Keratinocyte (primary cell): ENCODE measurements at regions not wholly inside any gene's neighbourhood (a gene's known extent, or its start where the extent isn't known, plus 50 kb on each side); places are given as distances from the start of the nearest gene placed in this dataset.

Experiments used
- DNase-seq: peaks from one replicate; pipeline ENCODE4 v3.0.0-alpha.2; 2011; ENCODE audit warnings: low read depth, missing footprints, low spot score
- FAIRE-seq: peaks from 2 replicates; lab custom pipeline; 2011; peaks lifted over from hg19 to GRCh38; lab: Jason Lieb, UNC
- H2AFZ ChIP-seq: 2 replicates; pipeline ENCODE4 v1.6.0; 2012; ENCODE audit warnings: low read length, control low read depth, inconsistent platforms; ENCODE audit not compliant: control insufficient read depth
- H3K27ac ChIP-seq: 2 replicates; pipeline ENCODE4 v1.5.1; 2011; ENCODE audit warnings: low read length; ENCODE audit not compliant: control insufficient read depth, insufficient read depth
- H3K27me3 ChIP-seq: 3 replicates; pipeline ENCODE4 v1.6.0; 2011; ENCODE audit warnings: low read length; ENCODE audit not compliant: control insufficient read depth, insufficient read depth; ENCODE audit errors: extremely low read depth
- H3K36me3 ChIP-seq, 2 experiments: 2 replicates in 1 of 2; 3 replicates in 1 of 2; pipeline ENCODE4 v1.5.1; 2011; ENCODE audit warnings: low read length in 2 of 2, mild to moderate bottlenecking in 1 of 2; ENCODE audit not compliant: control insufficient read depth in 2 of 2, insufficient read depth in 2 of 2; ENCODE audit errors: extremely low read depth in 1 of 2
- H3K4me1 ChIP-seq: 3 replicates; pipeline ENCODE4 v1.5.1; 2011; ENCODE audit warnings: low read length; ENCODE audit not compliant: control insufficient read depth, insufficient read depth; ENCODE audit errors: extremely low read depth
- H3K4me2 ChIP-seq: 3 replicates; pipeline ENCODE4 v1.6.0; 2011; ENCODE audit warnings: low read depth, low read length; ENCODE audit not compliant: control insufficient read depth, insufficient read depth; ENCODE audit errors: extremely low read depth
- H3K4me3 ChIP-seq, 3 experiments: fragments of 200-600 bp in 1 of 3; sonication (generic) in 1 of 3; 2 replicates in 2 of 3; 3 replicates in 1 of 3; pipeline ENCODE4 v1.5.1; 2011 to 2016; ENCODE audit warnings: low read length in 3 of 3, mild to moderate bottlenecking in 3 of 3, control low read depth in 2 of 3, inconsistent platforms in 1 of 3, low read depth in 1 of 3, mixed read lengths in 1 of 3, mixed run types in 1 of 3, moderate library complexity in 1 of 3; ENCODE audit not compliant: control insufficient read depth in 2 of 3, insufficient read depth in 2 of 3; ENCODE audit errors: extremely low read depth in 1 of 3
- H3K79me2 ChIP-seq: 2 replicates; pipeline ENCODE4 v1.6.0; 2012; ENCODE audit warnings: low read length; ENCODE audit not compliant: control insufficient read depth, insufficient read depth
- H3K9ac ChIP-seq: 3 replicates; pipeline ENCODE4 v1.6.0; 2011; ENCODE audit warnings: low read length; ENCODE audit not compliant: control insufficient read depth, insufficient read depth; ENCODE audit errors: extremely low read depth
- H3K9me1 ChIP-seq: 3 replicates; pipeline ENCODE4 v1.6.0; 2011; ENCODE audit warnings: low read length; ENCODE audit not compliant: control insufficient read depth, insufficient read depth; ENCODE audit errors: extremely low read depth
- H3K9me3 ChIP-seq: 2 replicates; pipeline ENCODE4 v1.5.1; 2012; ENCODE audit warnings: low read depth, low read length; ENCODE audit not compliant: control insufficient read depth
- H4K20me1 ChIP-seq: 3 replicates; pipeline ENCODE4 v1.6.0; 2011; ENCODE audit warnings: low read length; ENCODE audit not compliant: control insufficient read depth, insufficient read depth; ENCODE audit errors: extremely low read depth
- CTCF ChIP-seq, 3 experiments: IDR thresholded peaks in 1 of 3; conservative IDR thresholded peaks in 1 of 3; optimal IDR thresholded peaks in 1 of 3; 2 replicates in 2 of 3; 3 replicates in 1 of 3; pipeline versions ENCODE3 to v1.5.1; 2011; ENCODE audit warnings: low read length in 3 of 3, mild to moderate bottlenecking in 3 of 3, moderate library complexity in 2 of 3, control low read depth in 1 of 3, inconsistent platforms in 1 of 3; ENCODE audit not compliant: insufficient read depth in 2 of 3; ENCODE audit errors: extremely low read depth in 1 of 3
- EZH2 ChIP-seq: IDR thresholded peaks from one replicate; pipeline ENCODE4 v1.6.1; 2012; ENCODE audit warnings: inconsistent platforms, mild to moderate bottlenecking, low read length, moderate library complexity
- dilution Hi-C: fragments of 300-500 bp; cut with MboI; formaldehyde crosslinking; loops from one replicate; pipeline ENCODE4 v1.7.0; 2020; ENCODE audit warnings: low sequenced_read_pairs; ENCODE audit not compliant: extremely low pct_ligation_motif_present

- no peaks in the 10 kb centered on the region for H3K36me3 ChIP-seq
- H3K4me3 ChIP-seq = no peak overlapping the region
- H3K9me1 ChIP-seq = no peaks in the 10 kb centered on the region
- no peaks in the 10 kb centered on the region for H3K79me2 ChIP-seq
- no peak for FAIRE-seq
- H3K27ac ChIP-seq = no peak overlapping the region
- H4K20me1 ChIP-seq = no peaks in the 10 kb centered on the region
- dilution Hi-C loops = no loop called here
- H3K27me3 ChIP-seq = no peaks in the 10 kb centered on the region
- H3K4me1 ChIP-seq = peaks cover under 1% of the 10 kb centered on the region
- no peak overlapping the region for H3K4me2 ChIP-seq
- no peak for TF ChIP-seq CTCF (optimal IDR thresholded peaks at IDR 0.05 in 1 of 3, IDR thresholded peaks at IDR 0.05 in 1 of 3, conservative IDR thresholded peaks at IDR 0.05 in 1 of 3; ENCODE audit: extremely low read depth in 1 of 3, insufficient read depth in 2 of 3, low read length in 3 of 3)
- no peak for TF ChIP-seq EZH2
- no peak for DNase-seq
- H3K9ac ChIP-seq = no peak overlapping the region
- no peaks in the 10 kb centered on the region for H3K9me3 ChIP-seq
- no peak overlapping the region for H2AFZ ChIP-seq
Measured at GRCh38 chr7:25900245-25900644, 251.8 kb upstream of the NFE2L3 start.

- Histone ChIP-seq H2AFZ (no peak overlapping the region), H3K27me3 (no peaks in the 10 kb centered on the region), H3K4me3 (no peak overlapping the region), H3K9me1 (no peaks in the 10 kb centered on the region), H3K9ac (no peak overlapping the region), H3K4me2 (no peak overlapping the region), H3K9me3 (no peaks in the 10 kb centered on the region), H3K4me1 (no peaks in the 10 kb centered on the region), H3K79me2 (no peaks in the 10 kb centered on the region), H3K36me3 (no peaks in the 10 kb centered on the region), H3K27ac (no peak overlapping the region), H4K20me1 (no peaks in the 10 kb centered on the region)
- dilution Hi-C loops = no loop called here
- no peak for TF ChIP-seq CTCF (optimal IDR thresholded peaks at IDR 0.05 in 1 of 3, IDR thresholded peaks at IDR 0.05 in 1 of 3, conservative IDR thresholded peaks at IDR 0.05 in 1 of 3; ENCODE audit: extremely low read depth in 1 of 3, insufficient read depth in 2 of 3, low read length in 3 of 3)
- no peak for TF ChIP-seq EZH2
- DNase-seq = no peak
- no peak for FAIRE-seq
Measured at GRCh38 chr7:25900877-25901276, 251.1 kb upstream of the NFE2L3 start.
